ENCODE measurements at regions not wholly inside any gene's neighbourhood (a gene's known extent, or its start where the extent isn't known, plus 50 kb on each side); places are given as distances from the start of the nearest gene placed in this dataset.
"Not testable (repeated sequence)": the region's sequence is repeated elsewhere in the genome, so short reads cannot be mapped to it uniquely, and the experiment has no call there.

- Histone ChIP-seq H3K27me3 (replicated peaks; ENCODE audit: insufficient read depth) (no peaks in the 10 kb centered on the region), H3K4me3 (no peak overlapping the region), H3K4me1 (ENCODE audit: control insufficient read depth in 1 of 2, low read depth in 2 of 2) (no peaks in the 10 kb centered on the region), H3K36me3 (no peaks in the 10 kb centered on the region), H3K9me3 (no peaks in the 10 kb centered on the region), H3K27ac (no peak overlapping the region)
- no peak for ATAC-seq (ENCODE audit: insufficient number of reproducible peaks, low FRiP score, low read depth)
- TF ChIP-seq CTCF (IDR thresholded peaks at IDR 0.05) = no peak
- no peak for DNase-seq (ENCODE audit: low spot score)
Observed at GRCh38 chr5:21419383-21419782, 1431.4 kb upstream of the CDH18 start.

- H3K4me3 ChIP-seq; DNase-seq (ENCODE audit: low spot score); H3K27ac ChIP-seq; H3K4me1 ChIP-seq (ENCODE audit: control insufficient read depth in 1 of 2, low read depth in 2 of 2); H3K36me3 ChIP-seq; ATAC-seq (ENCODE audit: insufficient number of reproducible peaks, low FRiP score, low read depth); H3K9me3 ChIP-seq; H3K27me3 ChIP-seq (replicated peaks; ENCODE audit: insufficient read depth): not testable (repeated sequence)
Observed at GRCh38 chr5:21402089-21402488, 1414.1 kb upstream of the CDH18 start.

GRCh38 chr5:21398511-21398910, 1410.5 kb upstream of the CDH18 start:
- no peak for TF ChIP-seq CTCF (IDR thresholded peaks at IDR 0.05)
- ATAC-seq (ENCODE audit: insufficient number of reproducible peaks, low FRiP score, low read depth) (no peak), DNase-seq (ENCODE audit: low spot score) (no peak)
- no peaks in the 10 kb centered on the region for H3K4me1 ChIP-seq (ENCODE audit: control insufficient read depth in 1 of 2, low read depth in 2 of 2)
- no peaks in the 10 kb centered on the region for H3K9me3 ChIP-seq
- H3K27me3 ChIP-seq (replicated peaks; ENCODE audit: insufficient read depth) = no peaks in the 10 kb centered on the region
- H3K36me3 ChIP-seq = no peaks in the 10 kb centered on the region
- H3K27ac ChIP-seq = no peak overlapping the region
- no peak overlapping the region for H3K4me3 ChIP-seq

GRCh38 chr5:21397693-21398092, 1409.7 kb upstream of the CDH18 start:
- no peaks in the 10 kb centered on the region for H3K27me3 ChIP-seq (replicated peaks; ENCODE audit: insufficient read depth)
- DNase-seq (ENCODE audit: low spot score) (no peak), ATAC-seq (ENCODE audit: insufficient number of reproducible peaks, low FRiP score, low read depth) (no peak)
- TF ChIP-seq CTCF (IDR thresholded peaks at IDR 0.05) = no peak
- H3K4me3 ChIP-seq = no peak overlapping the region
- no peak overlapping the region for H3K27ac ChIP-seq
- H3K4me1 ChIP-seq (ENCODE audit: control insufficient read depth in 1 of 2, low read depth in 2 of 2) = no peaks in the 10 kb centered on the region
- no peaks in the 10 kb centered on the region for H3K9me3 ChIP-seq
- H3K36me3 ChIP-seq = no peaks in the 10 kb centered on the region

GRCh38 chr5:21391506-21391905, 1403.5 kb upstream of the CDH18 start:
- Histone ChIP-seq H3K4me3 (no peak overlapping the region), H3K9me3 (no peaks in the 10 kb centered on the region), H3K27me3 (replicated peaks; ENCODE audit: insufficient read depth) (no peaks in the 10 kb centered on the region), H3K4me1 (ENCODE audit: control insufficient read depth in 1 of 2, low read depth in 2 of 2) (no peaks in the 10 kb centered on the region), H3K27ac (no peak overlapping the region), H3K36me3 (no peaks in the 10 kb centered on the region)
- no peak for TF ChIP-seq CTCF (IDR thresholded peaks at IDR 0.05)
- DNase-seq (ENCODE audit: low spot score) = no peak
- no peak for ATAC-seq (ENCODE audit: insufficient number of reproducible peaks, low FRiP score, low read depth)

- not testable (repeated sequence) for H3K4me3 ChIP-seq; H3K27me3 ChIP-seq (replicated peaks; ENCODE audit: insufficient read depth); H3K9me3 ChIP-seq; DNase-seq (ENCODE audit: low spot score); ATAC-seq (ENCODE audit: insufficient number of reproducible peaks, low FRiP score, low read depth); H3K4me1 ChIP-seq (ENCODE audit: control insufficient read depth in 1 of 2, low read depth in 2 of 2); H3K36me3 ChIP-seq; H3K27ac ChIP-seq
Observed at GRCh38 chr5:21360754-21361153, 1372.8 kb upstream of the CDH18 start.

GRCh38 chr5:21341948-21342261, 1353.9 kb upstream of the CDH18 start:
- H3K27me3 ChIP-seq (replicated peaks; ENCODE audit: insufficient read depth); H3K27ac ChIP-seq; H3K36me3 ChIP-seq; H3K4me1 ChIP-seq (ENCODE audit: control insufficient read depth in 1 of 2, low read depth in 2 of 2); DNase-seq (ENCODE audit: low spot score); ATAC-seq (ENCODE audit: insufficient number of reproducible peaks, low FRiP score, low read depth); H3K9me3 ChIP-seq: not testable (repeated sequence)
- H3K4me3 ChIP-seq = peak overlapping the region; percentile 19

- not testable (repeated sequence) for H3K9me3 ChIP-seq; H3K27me3 ChIP-seq (replicated peaks; ENCODE audit: insufficient read depth); DNase-seq (ENCODE audit: low spot score); H3K4me1 ChIP-seq (ENCODE audit: control insufficient read depth in 1 of 2, low read depth in 2 of 2); H3K27ac ChIP-seq; H3K36me3 ChIP-seq; ATAC-seq (ENCODE audit: insufficient number of reproducible peaks, low FRiP score, low read depth)
- H3K4me3 ChIP-seq = peak overlapping the region; percentile 49
Observed at GRCh38 chr5:21341203-21341947, 1353.4 kb upstream of the CDH18 start.

GRCh38 chr5:21340233-21340632, 1352.2 kb upstream of the CDH18 start:
- not testable (repeated sequence) for ATAC-seq (ENCODE audit: insufficient number of reproducible peaks, low FRiP score, low read depth); H3K27me3 ChIP-seq (replicated peaks; ENCODE audit: insufficient read depth); H3K4me1 ChIP-seq (ENCODE audit: control insufficient read depth in 1 of 2, low read depth in 2 of 2); DNase-seq (ENCODE audit: low spot score); H3K4me3 ChIP-seq; H3K9me3 ChIP-seq; H3K27ac ChIP-seq; H3K36me3 ChIP-seq
